Neuronal stem cell (in vitro differentiated cells): ENCODE measurements at regions not wholly inside any gene's neighbourhood (a gene's known extent, or its start where the extent isn't known, plus 50 kb on each side); places are given as distances from the start of the nearest gene placed in this dataset.
"Not testable (repeated sequence)": the region's sequence is repeated elsewhere in the genome, so short reads cannot be mapped to it uniquely, and the experiment has no call there.

Experiments used
- DNase-seq: peaks from one replicate; pipeline ENCODE4 v3.0.0-alpha.2; 2013; ENCODE audit warnings: low spot score
- H2AFZ ChIP-seq: one replicate; pipeline ENCODE4 v1.6.1; 2013; ENCODE audit warnings: mild to moderate bottlenecking, low read length, inconsistent platforms
- H2AK5ac ChIP-seq: 2 replicates; pipeline ENCODE4 v1.6.1; 2013; ENCODE audit warnings: low read depth, mild to moderate bottlenecking, inconsistent platforms, low read length, moderate library complexity, mixed read lengths
- H2BK120ac ChIP-seq: 2 replicates; pipeline ENCODE4 v1.6.1; 2013; ENCODE audit warnings: low read depth, mild to moderate bottlenecking, inconsistent platforms, low read length, moderate library complexity, mixed read lengths
- H2BK12ac ChIP-seq: one replicate; pipeline ENCODE4 v1.6.1; 2013; ENCODE audit warnings: low read length, inconsistent platforms
- H2BK15ac ChIP-seq: 2 replicates; pipeline ENCODE4 v1.6.1; 2013; ENCODE audit warnings: mild to moderate bottlenecking, low read length, inconsistent platforms, mixed read lengths
- H2BK5ac ChIP-seq: one replicate; pipeline ENCODE4 v1.6.1; 2013; ENCODE audit warnings: inconsistent platforms, mild to moderate bottlenecking, low read length, moderate library complexity
- H3K14ac ChIP-seq: one replicate; pipeline ENCODE4 v1.6.1; 2013; ENCODE audit warnings: low read length, inconsistent platforms
- H3K18ac ChIP-seq: 2 replicates; pipeline ENCODE4 v1.6.1; 2013; ENCODE audit warnings: low read length, inconsistent platforms
- H3K23ac ChIP-seq: 2 replicates; pipeline ENCODE4 v1.6.1; 2013; ENCODE audit warnings: low read depth, mild to moderate bottlenecking, mixed read lengths, low read length, inconsistent platforms; ENCODE audit not compliant: poor library complexity
- H3K27ac ChIP-seq: replicated peaks from 3 replicates; pipeline ENCODE4 v1.5.1; 2013; ENCODE audit warnings: low read length, inconsistent platforms
- H3K27me3 ChIP-seq, 3 experiments: 2 replicates each; pipeline ENCODE4 v1.6.1; 2013; ENCODE audit warnings: low read length in 3 of 3, mild to moderate bottlenecking in 2 of 3, inconsistent platforms in 1 of 3, low read depth in 1 of 3, mixed read lengths in 1 of 3, moderate library complexity in 1 of 3; ENCODE audit not compliant: control insufficient read depth in 3 of 3, insufficient read depth in 3 of 3
- H3K36me3 ChIP-seq, 2 donors: replicated peaks in 1 of 2; 2 replicates each; pipeline ENCODE4 v1.6.1; 2013; ENCODE audit warnings: low read length in 2 of 2; ENCODE audit not compliant: control insufficient read depth in 2 of 2, insufficient read depth in 2 of 2
- H3K4ac ChIP-seq: 2 replicates; pipeline ENCODE4 v1.6.1; 2013; ENCODE audit warnings: inconsistent platforms, mild to moderate bottlenecking, low read length, moderate library complexity
- H3K4me1 ChIP-seq, 2 donors: 1 replicate in 1 of 2; 2 replicates in 1 of 2; pipeline ENCODE4 v1.6.1; 2013; ENCODE audit warnings: low read length in 2 of 2, low read depth in 1 of 2; ENCODE audit not compliant: control insufficient read depth in 2 of 2, insufficient read depth in 1 of 2
- H3K4me2 ChIP-seq: one replicate; pipeline ENCODE4 v1.6.1; 2013; ENCODE audit warnings: mild to moderate bottlenecking, low read length, inconsistent platforms; ENCODE audit not compliant: insufficient read depth, poor library complexity, severe bottlenecking
- H3K4me3 ChIP-seq, 2 donors: 2 replicates each; pipeline ENCODE4 v1.5.1; 2013; ENCODE audit warnings: low read length in 2 of 2, mild to moderate bottlenecking in 2 of 2, inconsistent platforms in 1 of 2, moderate library complexity in 1 of 2
- H3K79me1 ChIP-seq: one replicate; pipeline ENCODE4 v1.6.1; 2013; ENCODE audit warnings: low read depth, mild to moderate bottlenecking, inconsistent platforms, low read length, moderate library complexity
- H3K9ac ChIP-seq: one replicate; pipeline ENCODE4 v1.6.1; 2013; ENCODE audit warnings: mild to moderate bottlenecking, low read depth, low read length, inconsistent platforms; ENCODE audit not compliant: poor library complexity
- H3K9me3 ChIP-seq, 2 donors: replicated peaks in 1 of 2; 2 replicates each; pipeline versions ENCODE3 to v1.6.1; 2013; ENCODE audit warnings: low read length in 2 of 2, mild to moderate bottlenecking in 2 of 2, inconsistent platforms in 1 of 2, low read depth in 1 of 2, mixed read lengths in 1 of 2, moderate library complexity in 1 of 2; ENCODE audit not compliant: control insufficient read depth in 2 of 2, insufficient read depth in 1 of 2
- H4K8ac ChIP-seq: one replicate; pipeline ENCODE4 v1.6.1; 2013; ENCODE audit warnings: low read depth, mild to moderate bottlenecking, inconsistent platforms, low read length, moderate library complexity
- H4K91ac ChIP-seq: one replicate; pipeline ENCODE4 v1.6.1; 2013; ENCODE audit warnings: low read length, low read depth, mild to moderate bottlenecking, inconsistent platforms; ENCODE audit not compliant: poor library complexity
- WGBS, 2 donors: extraction: QIAGEN DNeasy Blood & Tissue Kit; methylation state at CpG; one replicate each; pipeline ENCODE4 v1.1.7; 2013; ENCODE audit warnings: missing lambda C conversion rate in 2 of 2, mixed read lengths in 1 of 2; ENCODE audit not compliant: insufficient read length in 2 of 2, insufficient replicate concordance in 1 of 2; ENCODE audit errors: extremely low coverage in 2 of 2; 5-methylcytosine and 5-hydroxymethylcytosine counted together

DNA sequence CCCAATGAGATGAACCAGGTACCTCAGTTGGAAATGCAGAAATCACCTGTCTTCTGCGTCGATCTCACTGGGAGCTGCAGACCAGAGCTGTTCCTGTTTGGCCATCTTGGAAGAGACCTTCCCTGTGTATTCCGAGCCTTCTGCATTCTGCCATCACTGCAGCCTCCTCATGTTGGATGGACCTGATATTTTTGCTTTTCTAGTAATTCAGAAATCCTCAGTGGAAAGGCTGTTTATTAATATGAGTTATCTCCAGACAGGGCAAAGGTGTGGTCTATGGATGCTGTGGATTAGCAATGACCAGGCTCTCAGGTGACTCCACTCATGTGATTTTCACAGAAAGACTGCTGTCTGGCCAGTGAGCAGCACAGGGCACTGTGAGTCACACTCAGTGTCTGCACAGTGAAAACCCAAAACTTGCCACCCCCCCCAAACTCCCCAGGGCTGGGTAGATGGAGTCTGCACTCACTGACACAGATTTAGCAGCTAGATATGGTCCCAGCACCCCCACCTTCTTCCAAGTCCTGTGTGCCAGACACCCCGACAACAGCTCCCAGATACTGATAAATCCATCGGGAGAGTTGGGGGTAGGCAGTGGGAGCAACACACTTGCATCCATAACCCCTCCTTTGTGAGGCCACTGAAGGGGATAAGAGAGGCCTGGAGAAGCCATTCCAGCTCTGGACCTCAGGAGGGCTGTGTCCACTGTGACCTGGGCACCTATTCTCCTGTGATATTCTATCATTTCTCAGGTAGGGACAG is 75.2 kb upstream of the TOP3B start:
- no peak overlapping the region for H3K23ac ChIP-seq
- no peak overlapping the region for H3K27ac ChIP-seq
- H3K79me1 ChIP-seq = no peaks in the 10 kb centered on the region
- no peak overlapping the region for H4K8ac ChIP-seq
- no peaks in the 10 kb centered on the region for H3K9me3 ChIP-seq
- H2BK15ac ChIP-seq = no peak overlapping the region
- no peak overlapping the region for H2BK5ac ChIP-seq
- H3K4ac ChIP-seq = no peak overlapping the region
- H3K4me2 ChIP-seq = no peak overlapping the region
- no peaks in the 10 kb centered on the region for H3K27me3 ChIP-seq
- H2BK120ac ChIP-seq = no peak overlapping the region
- H2AFZ ChIP-seq = peak overlapping the region; percentile 79
- H2BK12ac ChIP-seq = no peak overlapping the region
- DNase-seq = no peak
- H3K4me1 ChIP-seq = peaks cover 10 to 44% of the 10 kb centered on the region in 2 donors
- no peak overlapping the region for H3K4me3 ChIP-seq
- H2AK5ac ChIP-seq = no peak overlapping the region
- H4K91ac ChIP-seq = no peak overlapping the region
- H3K14ac ChIP-seq = no peak overlapping the region
- H3K9ac ChIP-seq = no peak overlapping the region
- WGBS, 2 donors = no CpG with 5 or more reads among the region's 5 CpGs
- H3K18ac ChIP-seq = no peak overlapping the region
- H3K36me3 ChIP-seq = no peaks in the 10 kb centered on the region

GRCh38 chr22:22056809-22057594 is 74.4 kb upstream of the TOP3B start:
- not testable (repeated sequence) for H3K27me3 ChIP-seq, H3K27ac ChIP-seq, H3K4me2 ChIP-seq, H2BK120ac ChIP-seq, H2BK15ac ChIP-seq, DNase-seq, H2BK5ac ChIP-seq, H3K36me3 ChIP-seq, H4K91ac ChIP-seq, H3K4ac ChIP-seq, H3K9me3 ChIP-seq, H3K79me1 ChIP-seq, H3K14ac ChIP-seq, H3K4me3 ChIP-seq, H4K8ac ChIP-seq, H2AK5ac ChIP-seq
- Histone ChIP-seq H3K9ac (peak overlapping the region; percentile 54), H3K18ac (peak overlapping the region; percentile 42), H2AFZ (peak overlapping the region; percentile 79), H3K4me1 (peaks cover 10 to 43% of the 10 kb centered on the region in 2 donors), H3K23ac (peak overlapping the region; percentile 58), H2BK12ac (peak overlapping the region; percentile 89)
- WGBS, 2 donors = no CpG with 5 or more reads among the region's 14 CpGs

GRCh38 chr22:22052548-22053139 is 70.1 kb upstream of the TOP3B start:
- H3K9me3 ChIP-seq, H3K4me2 ChIP-seq, H4K8ac ChIP-seq, H3K27ac ChIP-seq, H2BK15ac ChIP-seq, H3K9ac ChIP-seq, H3K14ac ChIP-seq, H3K23ac ChIP-seq, H3K18ac ChIP-seq, H2BK12ac ChIP-seq, H3K4ac ChIP-seq, H3K4me3 ChIP-seq, H3K4me1 ChIP-seq, H3K27me3 ChIP-seq, H2BK120ac ChIP-seq, H4K91ac ChIP-seq, H2BK5ac ChIP-seq, H3K79me1 ChIP-seq, H2AFZ ChIP-seq, DNase-seq, H3K36me3 ChIP-seq, H2AK5ac ChIP-seq: not testable (repeated sequence)
- no CpG with 5 or more reads among the region's 3 CpGs for WGBS, 2 donors

GRCh38 chr22:22051032-22051431 is 68.4 kb upstream of the TOP3B start:
- not testable (repeated sequence) for H2AK5ac ChIP-seq, H2BK120ac ChIP-seq, H2BK12ac ChIP-seq, DNase-seq, H3K27me3 ChIP-seq, H3K4me3 ChIP-seq, H3K4me2 ChIP-seq, H4K8ac ChIP-seq, H3K4ac ChIP-seq, H3K18ac ChIP-seq, H2BK5ac ChIP-seq, H2AFZ ChIP-seq, H4K91ac ChIP-seq, H3K9me3 ChIP-seq, H3K27ac ChIP-seq, H3K36me3 ChIP-seq, H3K9ac ChIP-seq, H3K23ac ChIP-seq, H3K14ac ChIP-seq, H3K79me1 ChIP-seq, H2BK15ac ChIP-seq, H3K4me1 ChIP-seq
- WGBS, 2 donors = no CpG with 5 or more reads among the region's 2 CpGs
